ENCODE measurements at regions not wholly inside any gene's neighbourhood (a gene's known extent, or its start where the extent isn't known, plus 50 kb on each side); places are given as distances from the start of the nearest gene placed in this dataset.

- DNase-seq (no peak), ATAC-seq (ENCODE audit: low read depth) (no peak)
- WGBS (ENCODE audit: insufficient coverage), result no CpG with 5 or more reads among the region's 1 CpG
- H3K27me3 ChIP-seq (replicated peaks in 1 of 4; ENCODE audit: control extremely low read depth in 1 of 4, control insufficient read depth in 3 of 4, insufficient read depth in 4 of 4, low read length in 3 of 4), result no peaks in the 10 kb centered on the region
- intact Hi-C loops (cut with micrococcal nuclease), result no loop called here
- no peaks in the 10 kb centered on the region for H3K9me3 Mint-ChIP-seq (ENCODE audit: insufficient read depth)
- H3K4me3 ChIP-seq (ENCODE audit: control extremely low read depth in 1 of 5, extremely low read depth in 1 of 5, insufficient read depth in 1 of 5, low read depth in 2 of 5, low read length in 4 of 5), result no peak overlapping the region
- H4K20me1 ChIP-seq (ENCODE audit: control insufficient read depth, insufficient read depth, low read length, poor library complexity, severe bottlenecking), result no peaks in the 10 kb centered on the region
- no peak overlapping the region for H3K27ac ChIP-seq (ENCODE audit: low read length in 2 of 2)
- H3K4me2 ChIP-seq (replicated peaks; ENCODE audit: low read depth, low read length, poor library complexity, severe bottlenecking), result no peak overlapping the region
- no peaks in the 10 kb centered on the region for H3K4me1 Mint-ChIP-seq
- H3K36me3 ChIP-seq (replicated peaks in 1 of 2; ENCODE audit: control extremely low read depth in 1 of 2, control insufficient read depth in 1 of 2, extremely low read depth in 1 of 2, insufficient read depth in 2 of 2, low read length in 1 of 2), result no peaks in the 10 kb centered on the region
- no peak overlapping the region for H3K9ac ChIP-seq (ENCODE audit: low read length)
- H3K4me1 ChIP-seq (ENCODE audit: control insufficient read depth in 2 of 2, insufficient read depth in 2 of 2, low read length in 2 of 2), result no peaks in the 10 kb centered on the region
- CTCF ChIA-PET, result no interaction called here
- no peak overlapping the region for H2AFZ ChIP-seq (ENCODE audit: insufficient read depth, low read depth, low read length, poor library complexity, severe bottlenecking)
- no peak overlapping the region for H3K4me3 Mint-ChIP-seq
- POLR2A ChIA-PET, result no interaction called here
- H3K27me3 Mint-ChIP-seq, result no peaks in the 10 kb centered on the region
- no peak overlapping the region for H3K27ac Mint-ChIP-seq
- TF ChIP-seq CTCF (IDR thresholded peaks at IDR 0.05) (no peak), EZH2 (IDR thresholded peaks at IDR 0.05; ENCODE audit: borderline replicate concordance, insufficient read depth, low read depth, low read length, poor library complexity, severe bottlenecking) (no peak)
- no peaks in the 10 kb centered on the region for H3K9me3 ChIP-seq (ENCODE audit: control extremely low read depth in 1 of 3, control insufficient read depth in 2 of 3, insufficient read depth in 1 of 3, low read length in 2 of 3)
- no peaks in the 10 kb centered on the region for H3K79me2 ChIP-seq (ENCODE audit: control insufficient read depth, insufficient read depth, low read length)
Measured at GRCh38 chr21:24150753-24151152, 1456.5 kb downstream of the MRPL39 start.

GRCh38 chr21:24148461-24148860, 1458.8 kb downstream of the MRPL39 start:
- no peaks in the 10 kb centered on the region for H3K9me3 Mint-ChIP-seq (ENCODE audit: insufficient read depth)
- ChIA-PET POLR2A (no interaction called here), CTCF (interaction anchor here (1.2 kb wide), 1 partner anchor 9 kb away, joined by 3 read pairs; no protein-coding TSS in a partner anchor)
- 100% methylated on average over 1 of the region's 2 CpGs for WGBS (ENCODE audit: insufficient coverage)
- H3K27ac Mint-ChIP-seq, result no peak overlapping the region
- H3K4me1 Mint-ChIP-seq, result no peaks in the 10 kb centered on the region
- intact Hi-C loops (cut with micrococcal nuclease), result no loop called here
- H3K27me3 Mint-ChIP-seq, result no peaks in the 10 kb centered on the region
- no peak overlapping the region for H3K9ac ChIP-seq (ENCODE audit: low read length)
- H2AFZ ChIP-seq (ENCODE audit: insufficient read depth, low read depth, low read length, poor library complexity, severe bottlenecking), result no peak overlapping the region
- H4K20me1 ChIP-seq (ENCODE audit: control insufficient read depth, insufficient read depth, low read length, poor library complexity, severe bottlenecking), result no peaks in the 10 kb centered on the region
- no peak for TF ChIP-seq EZH2 (IDR thresholded peaks at IDR 0.05; ENCODE audit: borderline replicate concordance, insufficient read depth, low read depth, low read length, poor library complexity, severe bottlenecking)
- TF ChIP-seq CTCF (IDR thresholded peaks at IDR 0.05), result no peak
- ATAC-seq (ENCODE audit: low read depth), result no peak
- H3K4me3 Mint-ChIP-seq, result no peak overlapping the region
- DNase-seq, result no peak
- no peaks in the 10 kb centered on the region for H3K9me3 ChIP-seq (ENCODE audit: control extremely low read depth in 1 of 3, control insufficient read depth in 2 of 3, insufficient read depth in 1 of 3, low read length in 2 of 3)
- H3K4me2 ChIP-seq (replicated peaks; ENCODE audit: low read depth, low read length, poor library complexity, severe bottlenecking), result no peak overlapping the region
- H3K79me2 ChIP-seq (ENCODE audit: control insufficient read depth, insufficient read depth, low read length), result no peaks in the 10 kb centered on the region
- H3K36me3 ChIP-seq (replicated peaks in 1 of 2; ENCODE audit: control extremely low read depth in 1 of 2, control insufficient read depth in 1 of 2, extremely low read depth in 1 of 2, insufficient read depth in 2 of 2, low read length in 1 of 2), result no peaks in the 10 kb centered on the region
- no peak overlapping the region for H3K4me3 ChIP-seq (ENCODE audit: control extremely low read depth in 1 of 5, extremely low read depth in 1 of 5, insufficient read depth in 1 of 5, low read depth in 2 of 5, low read length in 4 of 5)
- no peak overlapping the region for H3K27ac ChIP-seq (ENCODE audit: low read length in 2 of 2)
- H3K27me3 ChIP-seq (replicated peaks in 1 of 4; ENCODE audit: control extremely low read depth in 1 of 4, control insufficient read depth in 3 of 4, insufficient read depth in 4 of 4, low read length in 3 of 4), result no peaks in the 10 kb centered on the region
- no peaks in the 10 kb centered on the region for H3K4me1 ChIP-seq (ENCODE audit: control insufficient read depth in 2 of 2, insufficient read depth in 2 of 2, low read length in 2 of 2)

All from B cell (primary cell).